GDM1 (cell line): ENCODE measurements at regions not wholly inside any gene's neighbourhood (a gene's known extent, or its start where the extent isn't known, plus 50 kb on each side); places are given as distances from the start of the nearest gene placed in this dataset.

Experiments
- DNase-seq: peaks from one replicate; lab custom pipeline; 2025; lab: John Stamatoyannopoulos, UW

DNA sequence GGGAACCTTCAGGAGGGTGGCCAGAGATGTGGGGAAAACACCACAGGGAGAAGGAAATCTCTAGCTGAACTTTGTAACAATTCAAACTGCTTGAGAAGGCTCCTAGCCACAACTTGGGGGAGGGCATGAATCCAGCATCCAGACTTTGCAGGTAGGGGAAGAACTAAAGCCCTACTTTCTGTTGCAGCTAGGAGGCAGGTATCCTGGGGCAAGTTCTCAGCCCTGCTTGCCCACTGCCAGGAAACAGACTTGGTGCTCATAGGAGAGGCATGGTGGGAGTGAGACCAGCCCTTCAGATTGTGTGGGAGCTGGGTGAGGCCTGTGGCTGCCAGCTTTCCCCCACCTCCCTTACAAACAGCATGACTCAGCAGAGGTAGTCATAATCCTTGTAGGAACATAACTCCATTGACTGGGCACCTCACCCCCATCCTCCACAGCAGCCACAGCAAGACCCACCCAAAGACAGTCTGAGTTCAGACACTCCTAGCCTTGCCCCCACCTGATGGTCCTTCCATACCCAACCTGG lies 209.5 kb upstream of the CPEB2 start:
- no peak for DNase-seq

DNA sequence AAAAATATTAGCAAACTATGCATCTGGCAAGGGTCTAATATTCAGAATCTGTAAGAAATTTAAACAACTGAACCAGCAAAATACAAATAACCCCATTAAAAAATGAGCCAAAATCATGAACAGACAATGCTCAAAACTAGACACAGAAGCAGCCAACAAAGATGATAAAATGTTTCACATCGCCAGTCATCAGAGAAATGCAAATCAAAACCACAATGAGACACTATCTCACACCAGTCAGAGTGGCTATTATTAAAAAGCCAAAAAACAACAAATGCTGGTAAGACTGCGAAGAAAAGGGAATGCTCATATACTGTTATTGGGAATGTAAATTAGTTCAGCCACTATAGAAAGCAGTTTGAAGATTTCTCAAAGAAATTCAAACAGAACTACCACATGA lies 201.3 kb upstream of the CPEB2 start:
- no peak for DNase-seq

GRCh38 chr4:14802596-14802995 lies 199.7 kb upstream of the CPEB2 start:
- no peak for DNase-seq

GRCh38 chr4:14807856-14808255 lies 194.4 kb upstream of the CPEB2 start:
- no peak for DNase-seq

DNA sequence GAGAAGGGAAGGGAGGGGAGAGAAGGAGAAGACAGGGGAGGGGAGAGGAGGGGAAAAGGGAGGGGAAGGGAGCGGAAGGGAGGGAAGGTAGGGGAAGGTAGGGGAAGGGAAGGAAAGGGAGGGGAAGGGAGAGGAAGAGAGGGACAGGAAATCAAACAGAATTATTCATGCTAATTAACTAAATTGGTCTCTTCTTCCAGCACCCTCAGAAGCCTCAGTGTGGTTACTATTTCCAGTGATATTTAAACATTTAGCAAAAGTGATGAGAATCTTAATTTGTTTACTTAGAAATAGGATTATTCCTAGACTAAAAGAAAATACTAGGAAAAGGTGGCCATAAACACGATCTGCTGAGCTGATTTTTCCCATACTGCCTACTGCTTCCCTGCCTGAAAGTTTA lies 193.1 kb upstream of the CPEB2 start:
- DNase-seq = no peak

DNA sequence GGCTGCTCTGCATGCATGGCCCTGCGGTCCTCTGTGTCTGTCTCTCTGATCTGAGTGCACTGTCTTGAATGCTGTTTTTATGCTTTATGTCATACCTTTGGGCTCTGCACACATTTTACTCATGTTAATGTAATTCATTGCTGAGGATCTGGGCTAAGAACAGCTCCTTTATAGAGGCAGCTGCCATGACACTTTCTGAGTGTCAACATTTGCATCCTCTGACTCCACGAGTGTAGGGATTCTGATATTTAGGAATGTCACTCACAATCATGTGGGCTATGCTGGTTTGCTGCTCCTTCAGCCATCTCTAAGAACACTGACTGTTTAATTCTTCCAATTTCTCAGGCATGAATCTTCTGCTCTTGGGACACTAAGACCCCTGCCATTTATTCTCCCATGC lies 192.2 kb upstream of the CPEB2 start:
- DNase-seq = no peak

GRCh38 chr4:14810568-14810967 lies 191.7 kb upstream of the CPEB2 start:
- no peak for DNase-seq

DNA sequence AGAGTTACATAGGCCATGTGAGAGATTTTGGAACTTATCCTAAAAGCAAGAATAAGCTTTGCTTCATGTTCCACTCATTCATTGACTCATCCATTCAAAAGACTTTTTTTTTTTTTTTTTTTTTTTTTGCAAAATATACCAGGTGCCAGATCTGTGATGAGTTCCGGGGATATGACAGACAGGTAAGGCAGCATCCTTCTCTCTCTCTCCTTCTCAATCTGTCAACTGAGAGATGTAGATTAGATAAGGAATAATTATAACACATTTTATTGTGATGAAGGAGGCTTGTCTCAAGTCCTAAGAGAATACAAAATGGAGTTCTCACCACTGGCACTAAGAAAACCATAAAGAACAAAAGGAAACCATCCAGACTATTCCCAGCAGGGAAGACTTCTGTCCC lies 190.2 kb upstream of the CPEB2 start:
- no peak for DNase-seq

DNA sequence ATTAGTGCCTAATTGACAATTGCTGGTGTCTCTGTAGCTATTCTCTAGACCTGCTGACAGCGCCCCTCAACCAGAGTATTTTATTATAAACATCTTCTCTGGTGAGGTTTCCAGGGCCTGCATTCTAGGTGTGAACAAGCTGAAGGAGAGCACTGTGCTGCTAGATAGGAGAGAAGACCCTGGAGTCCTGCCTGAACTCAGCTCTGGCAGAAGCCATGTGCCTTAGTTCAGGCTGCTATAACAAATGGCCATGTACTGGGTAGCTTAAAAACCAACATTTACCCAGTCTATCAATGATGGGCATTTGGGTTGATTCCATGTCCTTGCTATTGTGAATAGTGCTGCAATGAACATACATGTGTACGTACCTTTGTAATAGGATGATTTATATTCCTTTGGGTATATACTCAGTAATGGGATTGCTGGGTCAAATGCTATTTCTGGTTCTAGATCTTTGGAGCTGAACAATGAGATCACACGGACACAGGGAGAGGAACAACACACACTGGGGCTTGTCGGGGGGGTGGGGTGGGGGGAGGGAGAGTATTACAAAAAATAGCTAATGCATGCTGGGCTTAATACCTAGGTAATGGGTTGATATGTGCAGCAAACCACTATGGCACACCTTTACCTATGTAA lies 185.5 kb upstream of the CPEB2 start:
- no peak for DNase-seq

DNA sequence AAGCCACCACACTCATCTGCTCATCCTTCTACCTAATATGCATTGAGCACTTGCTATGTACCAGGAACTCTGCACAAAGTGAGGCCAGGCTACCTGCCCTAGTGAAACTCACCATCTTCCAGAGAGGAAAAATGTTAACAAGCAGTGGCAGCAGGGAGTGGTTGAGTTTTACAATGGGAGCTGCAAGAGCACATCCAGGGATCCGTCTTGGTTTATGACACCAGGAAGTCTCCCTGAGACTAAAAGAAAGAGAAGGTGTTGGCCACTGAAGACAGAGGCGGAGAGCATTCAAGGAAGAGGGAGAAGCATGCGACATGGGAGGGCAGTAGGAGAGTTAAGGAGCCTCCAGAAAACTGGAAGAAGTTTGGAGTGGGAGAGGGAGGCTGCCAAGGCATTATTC lies 178.1 kb upstream of the CPEB2 start:
- no peak for DNase-seq

DNA sequence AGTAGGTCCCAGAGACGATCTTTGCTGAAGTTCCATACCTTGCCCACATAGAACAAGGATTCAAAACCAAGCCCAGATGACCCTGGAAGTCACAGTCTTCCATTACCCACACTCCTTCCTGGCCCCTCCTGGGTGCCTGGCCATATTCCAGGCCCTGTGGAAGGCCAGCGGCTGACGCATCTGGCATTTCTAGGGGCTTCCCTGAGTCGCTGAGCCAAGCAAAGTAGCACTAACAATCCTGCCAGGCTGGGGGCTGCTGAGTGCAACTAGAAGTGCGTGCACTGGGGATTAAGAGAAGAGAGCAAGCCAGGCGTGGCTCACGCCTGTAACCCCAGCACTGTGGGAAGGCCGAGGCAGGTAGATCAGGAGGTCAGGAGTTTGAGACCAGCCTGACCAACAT lies 175.2 kb upstream of the CPEB2 start:
- no peak for DNase-seq

GRCh38 chr4:14829795-14830194 lies 172.5 kb upstream of the CPEB2 start:
- DNase-seq = no peak

DNA sequence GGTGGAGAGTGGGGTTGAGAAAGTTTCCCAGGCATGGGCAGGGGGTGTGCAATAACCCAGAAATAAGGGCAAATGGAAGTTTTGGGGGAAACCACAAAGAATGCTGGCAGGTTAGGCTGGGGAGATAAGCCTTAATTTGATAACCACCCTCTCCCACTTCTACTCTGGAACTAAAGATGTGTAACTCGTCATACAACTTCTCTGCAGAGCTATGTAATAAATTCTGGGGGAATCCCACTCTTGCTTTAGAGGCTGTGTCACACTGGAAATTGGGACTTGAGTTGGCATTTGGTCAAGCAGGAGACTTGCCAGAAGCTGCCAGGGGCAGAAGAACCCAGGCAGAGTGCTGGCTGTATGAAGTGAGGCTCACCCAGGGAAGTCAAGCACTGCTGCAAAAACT lies 170.9 kb upstream of the CPEB2 start:
- DNase-seq = no peak

DNA sequence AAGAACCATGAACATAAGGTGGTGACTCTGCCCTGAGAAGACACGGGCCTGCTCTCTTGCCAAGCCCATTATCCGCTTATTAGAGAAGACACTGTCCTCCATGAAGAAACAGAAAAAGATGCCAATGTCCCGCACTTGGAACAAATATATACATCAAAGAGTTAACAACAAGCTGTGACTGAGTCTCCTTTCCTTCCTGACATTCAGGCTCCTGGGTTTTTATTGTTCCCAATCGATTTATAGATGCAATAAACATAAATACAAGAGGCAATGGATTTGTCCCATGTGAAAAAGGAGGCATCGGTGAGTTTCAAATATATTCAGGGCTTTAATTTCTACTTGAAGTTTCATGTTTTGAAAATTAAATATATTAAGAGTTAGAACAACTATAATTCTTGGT lies 169.2 kb upstream of the CPEB2 start:
- no peak for DNase-seq

GRCh38 chr4:14834382-14834781 lies 167.9 kb upstream of the CPEB2 start:
- no peak for DNase-seq

- no peak for DNase-seq
Observed at GRCh38 chr4:14835288-14835687, 167.0 kb upstream of the CPEB2 start.

DNA sequence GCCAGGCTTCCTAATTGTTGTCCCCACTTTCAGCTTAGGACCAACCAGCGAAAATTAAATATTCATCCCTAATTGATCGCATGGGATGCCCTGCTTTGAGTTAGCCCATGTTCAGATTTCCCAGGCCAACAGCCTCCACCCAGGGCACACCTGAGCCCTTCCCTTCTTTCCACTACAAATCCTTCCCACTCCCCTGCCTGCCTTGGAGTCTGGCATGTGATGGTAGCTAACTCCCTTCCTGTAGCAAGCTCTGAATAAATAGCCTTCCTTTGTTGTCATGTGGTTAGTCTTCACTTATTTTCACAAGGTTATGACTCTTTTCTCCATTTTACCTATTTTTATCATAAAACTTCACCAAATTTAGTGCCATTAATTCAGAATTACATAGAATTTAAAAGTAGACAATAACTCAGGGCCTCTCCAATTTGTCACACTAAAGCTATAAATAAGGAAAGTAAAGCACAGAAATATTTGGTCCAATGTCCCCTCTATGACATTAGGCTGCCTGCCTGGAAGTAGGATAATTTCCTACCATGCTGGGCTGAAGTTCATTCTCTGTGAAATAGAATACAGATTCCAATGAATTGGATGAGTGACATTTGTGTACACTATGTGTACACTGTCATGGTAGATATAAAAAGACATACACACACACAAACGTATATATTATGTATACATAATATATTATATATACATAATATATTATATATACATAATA lies 166.4 kb upstream of the CPEB2 start:
- no peak for DNase-seq

DNA sequence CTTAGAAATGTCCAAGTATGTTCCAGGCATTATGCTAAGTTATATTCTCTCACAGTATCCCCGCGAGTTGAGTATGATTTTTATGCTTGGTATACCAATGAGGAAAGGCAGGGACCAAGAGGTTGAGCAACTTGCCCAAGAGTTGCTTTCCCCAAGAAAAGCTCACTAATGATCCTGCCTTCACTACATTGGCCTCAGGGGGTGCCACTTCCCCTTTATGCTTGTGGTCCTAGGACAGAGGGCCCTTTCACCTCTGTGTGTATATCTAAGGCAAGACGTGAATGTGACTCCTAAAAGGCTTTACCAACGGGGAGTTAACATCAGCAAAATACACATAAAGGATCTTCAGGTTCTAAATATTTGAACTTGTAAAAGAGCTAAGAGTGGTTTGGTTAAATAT lies 164.4 kb upstream of the CPEB2 start:
- DNase-seq = peak; percentile 3

- DNase-seq = no peak
Observed at GRCh38 chr4:14841801-14842768, 160.2 kb upstream of the CPEB2 start.

GRCh38 chr4:14842964-14843630 lies 159.2 kb upstream of the CPEB2 start:
- DNase-seq = no peak

- no peak for DNase-seq
Observed at GRCh38 chr4:14844061-14844460, 158.2 kb upstream of the CPEB2 start.

GRCh38 chr4:14848229-14848628 lies 154.1 kb upstream of the CPEB2 start:
- no peak for DNase-seq
